Suppressor macrophage treated with lipopolysaccharide for 4 hours (primary cell): ENCODE measurements at regions not wholly inside any gene's neighbourhood (a gene's known extent, or its start where the extent isn't known, plus 50 kb on each side); places are given as distances from the start of the nearest gene placed in this dataset.
"Not testable (repeated sequence)": the region's sequence is repeated elsewhere in the genome, so short reads cannot be mapped to it uniquely, and the experiment has no call there.

Experiments used
- DNase-seq: peaks from one replicate; pipeline ENCODE4 v3.0.0-alpha.2; 2020

- DNase-seq = no peak
Measured at GRCh38 chr9:27673641-27674040, 100.4 kb upstream of the C9orf72 start.

- DNase-seq = no peak
Measured at GRCh38 chr9:27675354-27675753, 102.1 kb upstream of the C9orf72 start.

GRCh38 chr9:27676827-27677226 is 103.5 kb upstream of the C9orf72 start:
- no peak for DNase-seq

- no peak for DNase-seq
Measured at GRCh38 chr9:27679338-27679737, 106.1 kb upstream of the C9orf72 start.

GRCh38 chr9:27683181-27683580 is 109.9 kb upstream of the C9orf72 start:
- no peak for DNase-seq

GRCh38 chr9:27688954-27689353 is 115.7 kb upstream of the C9orf72 start:
- DNase-seq = no peak

GRCh38 chr9:27690816-27691215 is 117.5 kb upstream of the C9orf72 start:
- DNase-seq = not testable (repeated sequence)

- no peak for DNase-seq
Measured at GRCh38 chr9:27699621-27700020, 126.3 kb upstream of the C9orf72 start.

GRCh38 chr9:27701016-27701415 is 127.7 kb upstream of the C9orf72 start:
- no peak for DNase-seq

GRCh38 chr9:27701587-27701986 is 128.3 kb upstream of the C9orf72 start:
- peak; percentile 54 for DNase-seq

- DNase-seq = peak; percentile 43
Measured at GRCh38 chr9:27703216-27703980, 130.1 kb upstream of the C9orf72 start.

GRCh38 chr9:27711241-27711640 is 138.0 kb upstream of the C9orf72 start:
- DNase-seq = no peak

- DNase-seq = no peak
Measured at GRCh38 chr9:27712806-27713205, 139.5 kb upstream of the C9orf72 start.

GRCh38 chr9:27714388-27714787 is 141.1 kb upstream of the C9orf72 start:
- no peak for DNase-seq

GRCh38 chr9:27715651-27716050 is 142.4 kb upstream of the C9orf72 start:
- peak; percentile 7 for DNase-seq

GRCh38 chr9:27717991-27718390 is 144.7 kb upstream of the C9orf72 start:
- DNase-seq = no peak

GRCh38 chr9:27719711-27720110 is 146.4 kb upstream of the C9orf72 start:
- peak; percentile 17 for DNase-seq

- peak; percentile 29 for DNase-seq
Measured at GRCh38 chr9:27722866-27723265, 149.6 kb upstream of the C9orf72 start.

- peak; percentile 85 for DNase-seq
Measured at GRCh38 chr9:27726244-27727081, 153.2 kb upstream of the C9orf72 start.

- DNase-seq = no peak
Measured at GRCh38 chr9:27732494-27732893, 159.2 kb upstream of the C9orf72 start.

GRCh38 chr9:27743490-27743889 is 170.2 kb upstream of the C9orf72 start:
- no peak for DNase-seq

GRCh38 chr9:27747450-27747849 is 174.2 kb upstream of the C9orf72 start:
- no peak for DNase-seq

- DNase-seq = no peak
Measured at GRCh38 chr9:27749838-27750237, 176.6 kb upstream of the C9orf72 start.

- no peak for DNase-seq
Measured at GRCh38 chr9:27750566-27750965, 177.3 kb upstream of the C9orf72 start.
